ENCODE measurements at regions not wholly inside any gene's neighbourhood (a gene's known extent, or its start where the extent isn't known, plus 50 kb on each side); places are given as distances from the start of the nearest gene placed in this dataset.

DNA sequence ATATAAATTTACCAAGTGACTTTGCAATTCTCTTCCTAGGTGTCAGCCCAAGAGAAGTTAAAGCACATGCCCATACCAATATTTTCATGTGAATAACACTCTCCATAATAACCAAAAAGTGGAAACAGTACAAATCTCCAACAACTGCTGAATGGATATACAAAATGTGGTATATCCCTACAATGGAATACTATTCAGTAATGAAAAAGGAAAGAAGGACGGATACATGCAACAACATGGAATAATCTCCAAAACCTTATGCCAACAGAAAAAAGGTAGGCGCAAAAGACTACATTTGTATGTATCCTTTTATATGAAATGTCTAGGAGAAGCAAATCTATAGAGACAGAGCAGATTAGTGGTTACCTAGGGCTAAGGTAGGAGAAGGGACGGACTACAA, 487.7 kb upstream of the ID4 start:
- TF ChIP-seq CTBP1 (IDR thresholded peaks at IDR 0.05; ENCODE audit: borderline replicate concordance) (no peak), TARDBP (IDR thresholded peaks at IDR 0.05) (no peak), SP1 (IDR thresholded peaks at IDR 0.05) (no peak), ELF4 (IDR thresholded peaks at IDR 0.05) (no peak), ZNF384 (IDR thresholded peaks at IDR 0.05) (no peak), HDGF (IDR thresholded peaks at IDR 0.05; ENCODE audit: borderline replicate concordance) (no peak), L3MBTL2 (conservative IDR thresholded peaks at IDR 0.05) (no peak), FOXK2 (IDR thresholded peaks at IDR 0.05) (no peak), ARNT (IDR thresholded peaks at IDR 0.05) (no peak), FOXA1 (IDR thresholded peaks at IDR 0.05) (no peak), NFRKB (IDR thresholded peaks at IDR 0.05) (no peak), BHLHE40 (IDR thresholded peaks at IDR 0.05; ENCODE audit: borderline replicate concordance) (no peak), SUZ12 (IDR thresholded peaks at IDR 0.05) (no peak), LEF1 (IDR thresholded peaks at IDR 0.05; ENCODE audit: borderline replicate concordance) (no peak), FOXM1 (IDR thresholded peaks at IDR 0.05; ENCODE audit: borderline replicate concordance) (no peak)
- TF ChIP-seq, protein P1, sequence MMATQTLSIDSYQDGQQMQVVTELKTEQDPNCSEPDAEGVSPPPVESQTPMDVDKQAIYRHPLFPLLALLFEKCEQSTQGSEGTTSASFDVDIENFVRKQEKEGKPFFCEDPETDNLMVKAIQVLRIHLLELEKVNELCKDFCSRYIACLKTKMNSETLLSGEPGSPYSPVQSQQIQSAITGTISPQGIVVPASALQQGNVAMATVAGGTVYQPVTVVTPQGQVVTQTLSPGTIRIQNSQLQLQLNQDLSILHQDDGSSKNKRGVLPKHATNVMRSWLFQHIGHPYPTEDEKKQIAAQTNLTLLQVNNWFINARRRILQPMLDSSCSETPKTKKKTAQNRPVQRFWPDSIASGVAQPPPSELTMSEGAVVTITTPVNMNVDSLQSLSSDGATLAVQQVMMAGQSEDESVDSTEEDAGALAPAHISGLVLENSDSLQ (IDR thresholded peaks at IDR 0.05): no peak
- ChIA-PET CTCF (no interaction called here), POLR2A (no interaction called here)
- no peak for DNase-seq (ENCODE audit: extremely low spot score)

DNA sequence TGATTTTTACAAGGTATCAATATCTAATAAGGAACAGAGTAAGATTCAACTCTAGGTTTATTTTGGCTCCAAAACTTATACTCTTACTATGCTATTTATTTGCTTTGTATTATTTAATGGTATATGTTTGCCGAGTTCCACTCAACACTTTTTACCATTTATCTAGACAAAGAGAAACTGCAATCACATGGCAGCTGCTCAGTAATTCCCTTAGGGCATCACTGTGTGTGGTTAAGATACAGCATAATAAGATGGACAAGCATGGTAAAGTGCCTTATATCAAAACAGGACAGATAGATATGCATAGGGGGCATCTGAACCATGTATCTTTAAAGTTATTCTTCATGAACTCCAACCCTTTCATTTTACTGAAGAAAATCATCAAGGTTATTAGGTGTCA, 483.0 kb upstream of the ID4 start:
- no peak for DNase-seq (ENCODE audit: extremely low spot score)
- ChIA-PET CTCF (no interaction called here), POLR2A (no interaction called here)
- no peak for TF ChIP-seq LEF1 (IDR thresholded peaks at IDR 0.05; ENCODE audit: borderline replicate concordance)
- no peak for TF ChIP-seq ZNF384 (IDR thresholded peaks at IDR 0.05)
- TF ChIP-seq L3MBTL2 (conservative IDR thresholded peaks at IDR 0.05): no peak
- TF ChIP-seq FOXM1 (IDR thresholded peaks at IDR 0.05; ENCODE audit: borderline replicate concordance): no peak
- no peak for TF ChIP-seq ARNT (IDR thresholded peaks at IDR 0.05)
- TF ChIP-seq HDGF (IDR thresholded peaks at IDR 0.05; ENCODE audit: borderline replicate concordance): no peak
- TF ChIP-seq CTBP1 (IDR thresholded peaks at IDR 0.05; ENCODE audit: borderline replicate concordance): no peak
- no peak for TF ChIP-seq TARDBP (IDR thresholded peaks at IDR 0.05)
- no peak for TF ChIP-seq ELF4 (IDR thresholded peaks at IDR 0.05)
- TF ChIP-seq FOXA1 (IDR thresholded peaks at IDR 0.05): no peak
- TF ChIP-seq, protein P1 (IDR thresholded peaks at IDR 0.05): no peak
- no peak for TF ChIP-seq SUZ12 (IDR thresholded peaks at IDR 0.05)
- no peak for TF ChIP-seq SP1 (IDR thresholded peaks at IDR 0.05)
- no peak for TF ChIP-seq FOXK2 (IDR thresholded peaks at IDR 0.05)

DNA sequence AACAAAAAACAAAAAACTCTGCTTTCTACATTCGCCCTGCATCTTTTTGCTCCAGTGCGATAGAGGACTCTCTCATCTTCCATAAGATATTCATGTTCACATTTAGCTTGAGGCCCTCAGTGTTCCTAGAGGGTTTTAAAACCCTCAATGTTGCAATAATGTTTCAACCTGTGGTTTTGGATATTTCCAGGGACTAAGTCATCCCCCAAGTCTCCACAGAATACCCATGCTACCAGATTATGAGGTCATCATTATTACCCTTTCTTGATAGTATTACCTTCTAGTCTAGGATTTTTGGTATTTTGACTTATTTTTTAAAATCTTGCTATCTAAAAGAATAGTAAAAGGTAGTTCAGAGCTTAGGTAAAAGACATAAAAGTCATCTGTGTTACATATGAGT, 480.5 kb upstream of the ID4 start:
- DNase-seq (ENCODE audit: extremely low spot score): no peak
- no peak for TF ChIP-seq ARNT (IDR thresholded peaks at IDR 0.05)
- TF ChIP-seq ELF4 (IDR thresholded peaks at IDR 0.05): no peak
- no peak for TF ChIP-seq FOXK2 (IDR thresholded peaks at IDR 0.05)
- no peak for TF ChIP-seq FOXA1 (IDR thresholded peaks at IDR 0.05)
- no peak for TF ChIP-seq HDGF (IDR thresholded peaks at IDR 0.05; ENCODE audit: borderline replicate concordance)
- POLR2A ChIA-PET: no interaction called here
- CTCF ChIA-PET: no interaction called here

DNA sequence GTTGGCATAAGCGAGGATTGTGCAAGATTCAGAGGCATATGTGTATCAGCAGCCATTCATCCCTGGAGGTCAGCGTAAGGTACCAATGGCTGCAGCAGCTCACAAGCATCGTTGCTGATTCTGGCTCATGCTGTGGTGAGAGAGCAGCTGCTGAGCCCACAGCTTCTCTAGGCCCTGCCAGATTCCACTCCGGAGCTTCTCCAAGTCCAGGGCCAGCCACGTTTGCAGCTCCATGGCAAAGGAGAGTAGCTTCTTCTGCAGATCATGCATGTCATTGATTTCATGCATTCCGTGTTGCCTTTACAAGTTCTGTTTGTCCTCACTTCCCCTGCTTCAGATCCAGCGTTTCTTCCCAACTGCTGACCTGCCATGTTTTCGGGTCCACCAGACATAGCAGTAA, 474.8 kb upstream of the ID4 start:
- TF ChIP-seq LEF1 (IDR thresholded peaks at IDR 0.05; ENCODE audit: borderline replicate concordance) (no peak), NFRKB (IDR thresholded peaks at IDR 0.05) (no peak), ARNT (IDR thresholded peaks at IDR 0.05) (no peak), SP1 (IDR thresholded peaks at IDR 0.05) (no peak), ELF4 (IDR thresholded peaks at IDR 0.05) (no peak), BHLHE40 (IDR thresholded peaks at IDR 0.05; ENCODE audit: borderline replicate concordance) (no peak), TARDBP (IDR thresholded peaks at IDR 0.05) (no peak), SUZ12 (IDR thresholded peaks at IDR 0.05) (no peak), FOXK2 (IDR thresholded peaks at IDR 0.05) (no peak)
- TF ChIP-seq, protein P1 (IDR thresholded peaks at IDR 0.05): no peak
- CTCF ChIA-PET: no interaction called here
- POLR2A ChIA-PET: no interaction called here
- DNase-seq (ENCODE audit: extremely low spot score): no peak

DNA sequence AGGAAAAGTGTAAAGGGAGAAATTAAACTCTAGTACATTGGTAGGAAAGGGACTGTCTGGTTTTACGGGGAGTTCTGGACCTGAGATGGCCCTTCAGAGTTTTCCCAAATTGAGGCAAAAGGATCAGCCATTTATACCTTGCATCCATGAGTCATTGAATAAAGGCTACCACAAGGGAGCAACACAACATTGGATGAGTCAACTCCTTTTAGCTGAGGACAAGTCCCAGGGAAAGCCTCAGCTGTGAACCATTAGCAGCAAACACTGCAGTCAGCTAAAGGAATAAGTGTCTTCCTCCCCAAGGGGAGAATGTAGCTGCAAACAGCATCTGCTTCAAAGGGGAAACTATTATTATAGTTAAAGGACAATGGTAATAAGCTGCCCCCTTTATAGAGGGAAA, 468.7 kb upstream of the ID4 start:
- ChIA-PET POLR2A (no interaction called here), CTCF (no interaction called here)
- no peak for TF ChIP-seq CTBP1 (IDR thresholded peaks at IDR 0.05; ENCODE audit: borderline replicate concordance)
- DNase-seq (ENCODE audit: extremely low spot score): no peak

DNA sequence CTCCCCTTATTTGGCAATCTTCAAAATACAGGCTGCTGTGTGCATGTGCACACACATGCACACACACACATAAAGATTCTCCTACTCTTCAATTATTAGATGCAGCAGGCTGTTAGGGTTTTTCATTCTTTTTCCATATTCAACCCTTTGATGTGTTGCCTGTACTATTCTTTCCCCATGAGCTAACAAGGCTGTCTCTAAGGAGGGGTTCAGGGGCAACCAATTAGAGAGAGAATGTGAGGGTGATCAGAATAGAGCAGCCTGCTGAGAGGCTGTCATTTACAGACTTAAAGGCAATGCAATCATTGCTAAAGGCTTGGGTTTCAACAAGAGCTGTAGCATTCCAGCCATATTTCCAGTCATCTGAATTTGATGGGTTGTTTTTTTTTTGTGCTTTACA, 467.4 kb upstream of the ID4 start:
- CTCF ChIA-PET: no interaction called here
- DNase-seq (ENCODE audit: extremely low spot score): no peak

More for the DNA sequence above, 467.4 kb upstream of the ID4 start:
- POLR2A ChIA-PET: no interaction called here
- TF ChIP-seq L3MBTL2 (conservative IDR thresholded peaks at IDR 0.05): no peak
- no peak for TF ChIP-seq SP1 (IDR thresholded peaks at IDR 0.05)
- no peak for TF ChIP-seq TARDBP (IDR thresholded peaks at IDR 0.05)
- TF ChIP-seq HDGF (IDR thresholded peaks at IDR 0.05; ENCODE audit: borderline replicate concordance): no peak
- TF ChIP-seq, protein P1 (IDR thresholded peaks at IDR 0.05): no peak
- no peak for TF ChIP-seq FOXA1 (IDR thresholded peaks at IDR 0.05)
- TF ChIP-seq BHLHE40 (IDR thresholded peaks at IDR 0.05; ENCODE audit: borderline replicate concordance): no peak
- no peak for TF ChIP-seq NFRKB (IDR thresholded peaks at IDR 0.05)
- TF ChIP-seq ZNF384 (IDR thresholded peaks at IDR 0.05): no peak
- TF ChIP-seq FOXM1 (IDR thresholded peaks at IDR 0.05; ENCODE audit: borderline replicate concordance): no peak
- no peak for TF ChIP-seq SUZ12 (IDR thresholded peaks at IDR 0.05)
- no peak for TF ChIP-seq ELF4 (IDR thresholded peaks at IDR 0.05)
- TF ChIP-seq ARNT (IDR thresholded peaks at IDR 0.05): no peak
- TF ChIP-seq CTBP1 (IDR thresholded peaks at IDR 0.05; ENCODE audit: borderline replicate concordance): no peak
- no peak for TF ChIP-seq FOXK2 (IDR thresholded peaks at IDR 0.05)

Measured in HEK293T (cell line).